Panc1 (cell line): ENCODE measurements at regions not wholly inside any gene's neighbourhood (a gene's known extent, or its start where the extent isn't known, plus 50 kb on each side); places are given as distances from the start of the nearest gene placed in this dataset.

Experiments used
- ATAC-seq: fragments of 200-7000 bp; cut with Tn5 transposase; 2 replicates; pipeline ENCODE4 v1.9.1; 2020; ENCODE audit warnings: mild to moderate bottlenecking, moderate library complexity
- BruUV-seq: library from RNA; stranded (reverse); fragments of 400-500 nt; replicated peaks from 2 replicates; lab custom pipeline; 2021; lab: Mats Ljungman, UMichigan
- CTCF ChIA-PET: fragments of 300-600 bp; sonication (Branson Sonifier 250); formaldehyde crosslinking; loops from one replicate; lab custom pipeline; 2022; ENCODE audit warnings: antibody characterized with exemption; lab: Charles Lee
- POLR2A ChIA-PET: fragments of 300-600 bp; sonication (Branson Sonifier 250); formaldehyde crosslinking; loops from one replicate; lab custom pipeline; 2022; ENCODE audit warnings: antibody characterized with exemption; lab: Charles Lee
- DNase-seq: peaks from one replicate; pipeline ENCODE4 v3.0.0-alpha.2; 2010; ENCODE audit warnings: low read depth, low spot score
- H3K27ac ChIP-seq: 2 replicates; pipeline ENCODE4 v1.5.1; 2011; ENCODE audit warnings: mild to moderate bottlenecking, low read length, inconsistent platforms
- H3K27me3 ChIP-seq: fragments of 200-500 bp; sonication (Bioruptor generic); 2 replicates; pipeline ENCODE4 v1.6.0; 2014; ENCODE audit warnings: low read length, inconsistent platforms; ENCODE audit not compliant: control insufficient read depth, insufficient read depth
- H3K36me3 ChIP-seq: fragments of 200-500 bp; sonication (Bioruptor generic); 2 replicates; pipeline ENCODE4 v1.5.1; 2014; ENCODE audit warnings: inconsistent platforms, mild to moderate bottlenecking, low read length, moderate library complexity; ENCODE audit not compliant: control insufficient read depth, insufficient read depth
- H3K4me1 ChIP-seq: 2 replicates; pipeline ENCODE4 v1.5.1; 2011; ENCODE audit warnings: inconsistent platforms, mild to moderate bottlenecking, low read length, moderate library complexity; ENCODE audit not compliant: control insufficient read depth, insufficient read depth
- H3K4me3 ChIP-seq, 2 experiments: 2 replicates each; pipeline ENCODE4 v1.5.1; 2011 to 2012; ENCODE audit warnings: low read depth in 2 of 2, low read length in 2 of 2, mild to moderate bottlenecking in 2 of 2, inconsistent platforms in 1 of 2, moderate library complexity in 1 of 2
- H3K9me3 ChIP-seq: fragments of 200-500 bp; sonication (Bioruptor generic); 2 replicates; pipeline ENCODE4 v1.5.1; 2014; ENCODE audit warnings: low read depth, mild to moderate bottlenecking, inconsistent platforms, low read length, moderate library complexity; ENCODE audit not compliant: control insufficient read depth, insufficient read depth
- CTCF ChIP-seq: fragments of 450-650 bp; IDR thresholded peaks from 2 replicates; pipeline ENCODE4 v1.5.1; 2017; ENCODE audit warnings: mild to moderate bottlenecking
- POLR2AphosphoS5 ChIP-seq: IDR thresholded peaks from 2 replicates; pipeline ENCODE4 v1.6.1; 2012; ENCODE audit warnings: mild to moderate bottlenecking, low read depth, low read length, moderate library complexity
- REST ChIP-seq, 2 experiments: IDR thresholded peaks; 2 replicates each; pipeline ENCODE4 v1.6.1; 2011 to 2012; ENCODE audit warnings: low read depth in 2 of 2, control low read depth in 1 of 2, low read length in 1 of 2, mild to moderate bottlenecking in 1 of 2, moderate library complexity in 1 of 2; ENCODE audit not compliant: insufficient read depth in 1 of 2
- SIN3A ChIP-seq: IDR thresholded peaks from 2 replicates; pipeline ENCODE4 v1.6.1; 2012; ENCODE audit warnings: low read depth, mild to moderate bottlenecking, low read length, moderate library complexity, borderline replicate concordance; ENCODE audit not compliant: insufficient read depth
- TCF7L2 ChIP-seq: IDR thresholded peaks from 2 replicates; pipeline ENCODE4 v1.6.1; 2011; ENCODE audit warnings: mild to moderate bottlenecking, low read depth, low read length, inconsistent platforms
- in situ Hi-C: cut with HindIII; loops from 2 replicates; pipeline ENCODE4 v1.10.0; 2016; ENCODE audit warnings: low sequenced_read_pairs, low pct_unique_long_range_greater_than_20kb
- intact Hi-C: fragments of 100-400 bp; cut with micrococcal nuclease; formaldehyde crosslinking; loops from one replicate; pipeline ENCODE4 v1.10.0; 2022; ENCODE audit not compliant: unreplicated experiment

- no peak overlapping the region for H3K27ac ChIP-seq
Observed at GRCh38 chr6:142651384-142651783, 293.6 kb downstream of the HIVEP2 start.

GRCh38 chr6:142653710-142654420 lies 291.1 kb downstream of the HIVEP2 start:
- in situ Hi-C loops (no loop called here), intact Hi-C loops (no loop called here)
- Histone ChIP-seq H3K36me3 (no peaks in the 10 kb centered on the region), H3K27ac (no peak overlapping the region), H3K4me1 (no peaks in the 10 kb centered on the region), H3K4me3 (no peak overlapping the region), H3K27me3 (peaks cover 12% of the 10 kb centered on the region), H3K9me3 (no peaks in the 10 kb centered on the region)
- TF ChIP-seq SIN3A = no peak
- TF ChIP-seq CTCF = no peak
- no peak for TF ChIP-seq REST (IDR thresholded peaks at IDR 0.05; ENCODE audit: insufficient read depth in 1 of 2, low read depth in 2 of 2, low read length in 1 of 2)
- TF ChIP-seq TCF7L2 = no peak
- no peak for TF ChIP-seq POLR2AphosphoS5
- no TSS peak for BruUV-seq
- POLR2A ChIA-PET = no interaction called here
- DNase-seq = no peak
- no peak for ATAC-seq
- CTCF ChIA-PET = no interaction called here

More at GRCh38 chr6:142651384-142651783, 293.6 kb downstream of the HIVEP2 start:
- DNase-seq = no peak
- Histone ChIP-seq H3K27me3 (peaks cover 17% of the 10 kb centered on the region), H3K36me3 (no peaks in the 10 kb centered on the region), H3K4me3 (no peak overlapping the region), H3K4me1 (no peaks in the 10 kb centered on the region), H3K9me3 (no peaks in the 10 kb centered on the region)
- TF ChIP-seq REST (IDR thresholded peaks at IDR 0.05; ENCODE audit: insufficient read depth in 1 of 2, low read depth in 2 of 2, low read length in 1 of 2) = no peak
- no peak for TF ChIP-seq TCF7L2
- no peak for TF ChIP-seq CTCF
- TF ChIP-seq SIN3A = no peak
- no peak for TF ChIP-seq POLR2AphosphoS5
- in situ Hi-C loops = no loop called here
- ChIA-PET CTCF (no interaction called here), POLR2A (no interaction called here)
- intact Hi-C loops = no loop called here
- BruUV-seq = no TSS peak
- ATAC-seq = no peak
